Neural progenitor cell (in vitro differentiated cells): ENCODE measurements at regions not wholly inside any gene's neighbourhood (a gene's known extent, or its start where the extent isn't known, plus 50 kb on each side); places are given as distances from the start of the nearest gene placed in this dataset.
"Not testable (repeated sequence)": the region's sequence is repeated elsewhere in the genome, so short reads cannot be mapped to it uniquely, and the experiment has no call there.

ENCODE experiments used
- DNase-seq: peaks from one replicate; pipeline ENCODE4 v3.0.0-alpha.2; 2016; ENCODE audit warnings: low spot score
- H2AFZ ChIP-seq: fragments of 200-600 bp; sonication (generic); replicated peaks from 2 replicates; pipeline ENCODE4 v1.6.1; 2016; ENCODE audit warnings: antibody characterized with exemption
- H3F3A ChIP-seq: fragments of 200-600 bp; sonication (generic); 2 replicates; pipeline ENCODE4 v1.6.1; 2016; ENCODE audit warnings: antibody characterized with exemption, low read depth
- H3K27ac ChIP-seq: fragments of 200-600 bp; sonication (generic); 2 replicates; pipeline ENCODE4 v1.5.1; 2016; ENCODE audit warnings: mild to moderate bottlenecking
- H3K27me3 ChIP-seq: fragments of 200-600 bp; sonication (generic); 2 replicates; pipeline ENCODE4 v1.6.1; 2016; ENCODE audit warnings: mild to moderate bottlenecking, moderate library complexity
- H3K36me3 ChIP-seq: fragments of 200-600 bp; sonication (generic); 2 replicates; pipeline ENCODE4 v1.5.1; 2016
- H3K4me1 ChIP-seq: fragments of 200-600 bp; sonication (generic); 2 replicates; pipeline ENCODE4 v1.6.1; 2016; ENCODE audit warnings: mixed run types
- H3K4me2 ChIP-seq: fragments of 200-600 bp; sonication (generic); 2 replicates; pipeline ENCODE4 v1.6.1; 2016
- H3K4me3 ChIP-seq: fragments of 200-600 bp; sonication (generic); 2 replicates; pipeline ENCODE4 v1.5.1; 2016
- H3K79me2 ChIP-seq: fragments of 200-600 bp; sonication (generic); 2 replicates; pipeline ENCODE4 v1.6.1; 2016; ENCODE audit warnings: low read depth
- H3K9ac ChIP-seq: fragments of 200-600 bp; sonication (generic); 2 replicates; pipeline ENCODE4 v1.6.1; 2016
- H3K9me3 ChIP-seq: fragments of 200-600 bp; sonication (generic); 2 replicates; pipeline ENCODE4 v1.5.1; 2016; ENCODE audit warnings: low read depth
- H4K20me1 ChIP-seq: fragments of 200-600 bp; sonication (generic); 2 replicates; pipeline ENCODE4 v1.6.1; 2016; ENCODE audit warnings: low read depth
- H3K27ac Mint-ChIP-seq: 3 replicates; pipeline ENCODE4 v1.8.0; 2021; ENCODE audit warnings: mixed read lengths
- H3K27me3 Mint-ChIP-seq: 2 replicates; pipeline ENCODE4 v1.8.0; 2022; ENCODE audit warnings: low read depth, mild to moderate bottlenecking, inconsistent platforms, moderate library complexity, mixed read lengths; ENCODE audit not compliant: insufficient read depth
- H3K36me3 Mint-ChIP-seq: 3 replicates; pipeline ENCODE4 v1.8.0; 2021; ENCODE audit warnings: mixed read lengths
- H3K4me1 Mint-ChIP-seq: 3 replicates; pipeline ENCODE4 v1.8.0; 2021; ENCODE audit warnings: mixed read lengths
- H3K4me3 Mint-ChIP-seq: 3 replicates; pipeline ENCODE4 v1.8.0; 2021; ENCODE audit warnings: mild to moderate bottlenecking, moderate library complexity, mixed read lengths
- H3K9me3 Mint-ChIP-seq: 3 replicates; pipeline ENCODE4 v1.8.0; 2020; ENCODE audit warnings: mixed read lengths
- CTCF ChIP-seq: fragments of 200-600 bp; sonication (generic); IDR thresholded peaks from 2 replicates; pipeline ENCODE4 v1.5.1; 2017; ENCODE audit warnings: antibody characterized with exemption, mild to moderate bottlenecking
- EZH2 ChIP-seq: fragments of 200-600 bp; sonication (generic); IDR thresholded peaks from 2 replicates; pipeline ENCODE4 v1.6.1; 2017; ENCODE audit warnings: antibody characterized with exemption, mild to moderate bottlenecking, moderate library complexity
- EZH2phosphoT487 ChIP-seq: fragments of 200-600 bp; sonication (generic); IDR thresholded peaks from 2 replicates; pipeline ENCODE4 v1.6.1; 2017; ENCODE audit warnings: antibody characterized with exemption

- Histone ChIP-seq H3K9me3 (no peaks in the 10 kb centered on the region), H3K27ac (no peak overlapping the region), H3K4me2 (no peak overlapping the region), H3K4me3 (no peak overlapping the region), H3K36me3 (no peaks in the 10 kb centered on the region), H3K79me2 (no peaks in the 10 kb centered on the region), H3K9ac (no peak overlapping the region), H4K20me1 (no peaks in the 10 kb centered on the region), H3K27me3 (no peaks in the 10 kb centered on the region), H3F3A (no peaks in the 10 kb centered on the region), H2AFZ (no peak overlapping the region), H3K4me1 (no peaks in the 10 kb centered on the region)
- no peak for DNase-seq
- no peaks in the 10 kb centered on the region for H3K27me3 Mint-ChIP-seq
- TF ChIP-seq EZH2: no peak
- TF ChIP-seq CTCF: no peak
- TF ChIP-seq EZH2phosphoT487: no peak
- no peak overlapping the region for H3K4me3 Mint-ChIP-seq
- H3K9me3 Mint-ChIP-seq: peaks cover 21% of the 10 kb centered on the region
- H3K27ac Mint-ChIP-seq: no peak overlapping the region
- peaks cover 2% of the 10 kb centered on the region for H3K36me3 Mint-ChIP-seq
- peaks cover 7% of the 10 kb centered on the region for H3K4me1 Mint-ChIP-seq
These were observed 352.4 kb downstream of the SPRY2 start for GRCh38 chr13:79988573-79988972.

DNA sequence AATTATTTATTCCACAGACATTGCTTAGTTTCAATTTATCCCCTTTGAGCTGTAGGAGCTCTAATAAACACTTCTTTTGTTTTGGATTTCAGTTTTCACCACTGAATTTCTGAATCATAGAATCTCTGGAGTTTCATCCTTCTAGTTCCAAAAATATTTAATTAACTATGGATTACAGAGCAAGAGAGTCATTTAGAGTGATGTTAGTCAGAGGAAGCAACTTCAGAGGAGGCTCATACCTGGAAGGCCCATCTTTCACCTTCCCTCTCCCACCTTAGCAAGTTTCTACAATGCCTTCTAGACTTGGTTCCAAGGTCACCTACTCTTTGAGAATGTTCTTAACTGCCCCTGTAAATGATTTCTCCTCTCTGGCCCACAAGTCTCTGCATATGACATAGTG, 353.2 kb downstream of the SPRY2 start:
- no peak overlapping the region for H3K9ac ChIP-seq
- Mint-ChIP-seq H3K9me3 (peaks cover 20% of the 10 kb centered on the region), H3K4me3 (no peak overlapping the region), H3K27ac (no peak overlapping the region), H3K4me1 (peaks cover 7% of the 10 kb centered on the region), H3K36me3 (peaks cover 2% of the 10 kb centered on the region), H3K27me3 (no peaks in the 10 kb centered on the region)
- H2AFZ ChIP-seq: no peak overlapping the region
- H4K20me1 ChIP-seq: no peaks in the 10 kb centered on the region
- no peak overlapping the region for H3K4me2 ChIP-seq
- no peaks in the 10 kb centered on the region for H3F3A ChIP-seq
- no peak overlapping the region for H3K4me3 ChIP-seq
- H3K4me1 ChIP-seq: no peaks in the 10 kb centered on the region
- no peak for DNase-seq
- H3K27ac ChIP-seq: no peak overlapping the region
- H3K36me3 ChIP-seq: no peaks in the 10 kb centered on the region
- TF ChIP-seq CTCF (no peak), EZH2phosphoT487 (no peak), EZH2 (no peak)
- no peaks in the 10 kb centered on the region for H3K9me3 ChIP-seq
- no peaks in the 10 kb centered on the region for H3K79me2 ChIP-seq
- no peaks in the 10 kb centered on the region for H3K27me3 ChIP-seq

- Histone ChIP-seq H3K4me3 (no peak overlapping the region), H2AFZ (no peak overlapping the region), H3K27ac (no peak overlapping the region), H3K27me3 (no peaks in the 10 kb centered on the region), H3K4me1 (no peaks in the 10 kb centered on the region), H3F3A (no peaks in the 10 kb centered on the region), H3K79me2 (no peaks in the 10 kb centered on the region), H4K20me1 (no peaks in the 10 kb centered on the region), H3K36me3 (no peaks in the 10 kb centered on the region), H3K9me3 (no peaks in the 10 kb centered on the region), H3K9ac (no peak overlapping the region), H3K4me2 (no peak overlapping the region)
- TF ChIP-seq EZH2phosphoT487 (no peak), EZH2 (no peak), CTCF (no peak)
- Mint-ChIP-seq H3K4me3 (no peak overlapping the region), H3K27me3 (no peaks in the 10 kb centered on the region), H3K27ac (no peak overlapping the region), H3K4me1 (peaks cover 7% of the 10 kb centered on the region), H3K36me3 (peaks cover 3% of the 10 kb centered on the region), H3K9me3 (peaks cover 22% of the 10 kb centered on the region)
- no peak for DNase-seq
These were observed 353.6 kb downstream of the SPRY2 start for GRCh38 chr13:79987323-79987722.

DNA sequence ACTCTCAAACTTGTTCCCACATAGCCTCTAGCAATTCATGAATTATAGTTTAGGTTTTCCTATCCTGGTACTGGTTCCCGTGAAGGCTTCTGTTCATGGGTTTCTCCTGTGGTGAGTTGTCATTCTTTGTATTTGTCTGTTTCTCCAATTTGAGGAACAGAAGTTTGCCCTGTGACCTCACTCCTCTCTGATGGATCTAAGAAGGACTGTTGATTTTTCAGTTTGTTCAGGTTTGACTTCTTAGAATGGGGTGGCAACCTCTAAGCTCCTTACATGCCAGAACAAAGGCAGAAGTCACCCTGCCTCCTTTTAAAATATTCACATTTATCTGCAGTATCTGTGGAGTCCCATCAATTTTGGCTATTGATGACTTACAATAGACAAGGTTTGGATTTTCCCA, 354.0 kb downstream of the SPRY2 start:
- Mint-ChIP-seq H3K4me3 (no peak overlapping the region), H3K4me1 (peaks cover 7% of the 10 kb centered on the region), H3K27ac (peak overlapping the region; percentile 15), H3K36me3 (peaks cover 3% of the 10 kb centered on the region), H3K27me3 (no peaks in the 10 kb centered on the region), H3K9me3 (peaks cover 22% of the 10 kb centered on the region)
- Histone ChIP-seq H3K4me3 (no peak overlapping the region), H3K9ac (no peak overlapping the region), H3K27ac (no peak overlapping the region), H4K20me1 (no peaks in the 10 kb centered on the region), H3K4me1 (no peaks in the 10 kb centered on the region), H3K27me3 (no peaks in the 10 kb centered on the region), H3F3A (no peaks in the 10 kb centered on the region), H3K9me3 (no peaks in the 10 kb centered on the region), H3K36me3 (no peaks in the 10 kb centered on the region), H3K79me2 (no peaks in the 10 kb centered on the region), H2AFZ (no peak overlapping the region), H3K4me2 (no peak overlapping the region)
- DNase-seq: no peak
- TF ChIP-seq EZH2: no peak
- no peak for TF ChIP-seq CTCF
- TF ChIP-seq EZH2phosphoT487: no peak

- H3K4me3 ChIP-seq, H3K27me3 Mint-ChIP-seq, H3K9ac ChIP-seq, H2AFZ ChIP-seq, H3K4me3 Mint-ChIP-seq, H3K27ac Mint-ChIP-seq, H3K36me3 ChIP-seq, H3K4me2 ChIP-seq, H3K4me1 Mint-ChIP-seq, H3K79me2 ChIP-seq, H3K9me3 ChIP-seq, H3K27ac ChIP-seq, H3K4me1 ChIP-seq, H3K27me3 ChIP-seq, DNase-seq, H4K20me1 ChIP-seq, H3F3A ChIP-seq: not testable (repeated sequence)
- peaks cover 82% of the 10 kb centered on the region for H3K9me3 Mint-ChIP-seq
- H3K36me3 Mint-ChIP-seq: peaks cover 24% of the 10 kb centered on the region
These were observed 365.8 kb downstream of the SPRY2 start for GRCh38 chr13:79974935-79975650.
